ENCODE measurements at regions not wholly inside any gene's neighbourhood (a gene's known extent, or its start where the extent isn't known, plus 50 kb on each side); places are given as distances from the start of the nearest gene placed in this dataset.

GRCh38 chr6:90420500-90420899, 123.9 kb upstream of the BACH2 start:
- H4K20me1 ChIP-seq (ENCODE audit: insufficient read depth, low read length, poor library complexity, severe bottlenecking), result no peaks in the 10 kb centered on the region
- peaks cover 3% of the 10 kb centered on the region; the same call in 1 of the 2 replicates for H3F3A ChIP-seq (ENCODE audit: low read depth)
- H3K9me3 ChIP-seq (ENCODE audit: insufficient read depth, low read depth, low read length), result no peaks in the 10 kb centered on the region
- peaks cover 58% of the 10 kb centered on the region for H3K4me1 ChIP-seq (ENCODE audit: insufficient read depth, low read length, poor library complexity, severe bottlenecking)
- H3K9ac ChIP-seq (ENCODE audit: low read depth, low read length, poor library complexity, severe bottlenecking), result no peak overlapping the region
- no peak overlapping the region for H3K4me3 ChIP-seq (ENCODE audit: low read length, poor library complexity, severe bottlenecking)
- H3K27me3 ChIP-seq (ENCODE audit: insufficient read depth, low read length, poor library complexity, severe bottlenecking), result no peaks in the 10 kb centered on the region
- no peaks in the 10 kb centered on the region for H3K79me2 ChIP-seq (ENCODE audit: insufficient read depth, low read length)
- H3K9me2 ChIP-seq (replicated peaks; ENCODE audit: low read depth, low read length), result no peaks in the 10 kb centered on the region
- no peaks in the 10 kb centered on the region for H3K36me3 ChIP-seq (ENCODE audit: insufficient read depth, low read length)
- H3K4me2 ChIP-seq (ENCODE audit: low read depth, low read length, poor library complexity, severe bottlenecking), result no peak overlapping the region
- no peak overlapping the region for H2AFZ ChIP-seq (ENCODE audit: low read length)
- TF ChIP-seq, protein P1, sequence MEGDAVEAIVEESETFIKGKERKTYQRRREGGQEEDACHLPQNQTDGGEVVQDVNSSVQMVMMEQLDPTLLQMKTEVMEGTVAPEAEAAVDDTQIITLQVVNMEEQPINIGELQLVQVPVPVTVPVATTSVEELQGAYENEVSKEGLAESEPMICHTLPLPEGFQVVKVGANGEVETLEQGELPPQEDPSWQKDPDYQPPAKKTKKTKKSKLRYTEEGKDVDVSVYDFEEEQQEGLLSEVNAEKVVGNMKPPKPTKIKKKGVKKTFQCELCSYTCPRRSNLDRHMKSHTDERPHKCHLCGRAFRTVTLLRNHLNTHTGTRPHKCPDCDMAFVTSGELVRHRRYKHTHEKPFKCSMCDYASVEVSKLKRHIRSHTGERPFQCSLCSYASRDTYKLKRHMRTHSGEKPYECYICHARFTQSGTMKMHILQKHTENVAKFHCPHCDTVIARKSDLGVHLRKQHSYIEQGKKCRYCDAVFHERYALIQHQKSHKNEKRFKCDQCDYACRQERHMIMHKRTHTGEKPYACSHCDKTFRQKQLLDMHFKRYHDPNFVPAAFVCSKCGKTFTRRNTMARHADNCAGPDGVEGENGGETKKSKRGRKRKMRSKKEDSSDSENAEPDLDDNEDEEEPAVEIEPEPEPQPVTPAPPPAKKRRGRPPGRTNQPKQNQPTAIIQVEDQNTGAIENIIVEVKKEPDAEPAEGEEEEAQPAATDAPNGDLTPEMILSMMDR (conservative IDR thresholded peaks at IDR 0.05; ENCODE audit: low read length), result no peak
- no peak for TF ChIP-seq EZH2phosphoT487 (IDR thresholded peaks at IDR 0.05; ENCODE audit: borderline replicate concordance)

DNA sequence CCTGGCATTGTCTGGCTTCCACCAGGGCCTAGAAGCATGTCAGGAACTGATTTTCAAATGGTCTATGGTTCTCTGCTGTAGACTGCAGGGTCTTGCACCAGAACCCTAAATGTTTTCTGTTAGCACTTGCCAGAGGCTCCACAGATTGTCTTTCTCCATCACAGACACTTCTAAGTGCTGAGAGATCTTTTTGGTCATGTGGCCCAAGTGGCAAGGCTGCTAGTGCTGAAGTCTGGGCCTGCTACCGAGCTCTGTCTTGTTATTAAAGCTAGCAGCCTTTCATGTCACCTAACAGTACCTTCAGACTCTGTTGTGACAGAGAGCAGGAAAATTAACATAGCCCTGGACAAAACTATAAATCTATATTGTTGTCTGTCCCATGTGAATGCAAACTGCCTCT, 120.7 kb upstream of the BACH2 start:
- no peak overlapping the region for H3K4me2 ChIP-seq (ENCODE audit: low read depth, low read length, poor library complexity, severe bottlenecking)
- H3F3A ChIP-seq (ENCODE audit: low read depth), result peaks cover 9% of the 10 kb centered on the region
- no peaks in the 10 kb centered on the region for H3K9me3 ChIP-seq (ENCODE audit: insufficient read depth, low read depth, low read length)
- no peaks in the 10 kb centered on the region for H3K27me3 ChIP-seq (ENCODE audit: insufficient read depth, low read length, poor library complexity, severe bottlenecking)
- no peaks in the 10 kb centered on the region for H3K79me2 ChIP-seq (ENCODE audit: insufficient read depth, low read length)
- no peaks in the 10 kb centered on the region for H3K36me3 ChIP-seq (ENCODE audit: insufficient read depth, low read length)
- H4K20me1 ChIP-seq (ENCODE audit: insufficient read depth, low read length, poor library complexity, severe bottlenecking), result no peaks in the 10 kb centered on the region
- H3K9ac ChIP-seq (ENCODE audit: low read depth, low read length, poor library complexity, severe bottlenecking), result no peak overlapping the region
- no peak overlapping the region for H3K4me3 ChIP-seq (ENCODE audit: low read length, poor library complexity, severe bottlenecking)
- H2AFZ ChIP-seq (ENCODE audit: low read length), result no peak overlapping the region
- no peaks in the 10 kb centered on the region for H3K9me2 ChIP-seq (replicated peaks; ENCODE audit: low read depth, low read length)
- H3K4me1 ChIP-seq (ENCODE audit: insufficient read depth, low read length, poor library complexity, severe bottlenecking), result peaks cover 64% of the 10 kb centered on the region
- TF ChIP-seq, protein P1 (conservative IDR thresholded peaks at IDR 0.05; ENCODE audit: low read length), result no peak
- no peak for TF ChIP-seq EZH2phosphoT487 (IDR thresholded peaks at IDR 0.05; ENCODE audit: borderline replicate concordance)

GRCh38 chr6:90416322-90416721, 119.7 kb upstream of the BACH2 start:
- H3K9me3 ChIP-seq (ENCODE audit: insufficient read depth, low read depth, low read length), result no peaks in the 10 kb centered on the region
- no peak overlapping the region for H3K4me3 ChIP-seq (ENCODE audit: low read length, poor library complexity, severe bottlenecking)
- no peak overlapping the region for H3K9ac ChIP-seq (ENCODE audit: low read depth, low read length, poor library complexity, severe bottlenecking)
- H3K27me3 ChIP-seq (ENCODE audit: insufficient read depth, low read length, poor library complexity, severe bottlenecking), result no peaks in the 10 kb centered on the region
- no peaks in the 10 kb centered on the region for H4K20me1 ChIP-seq (ENCODE audit: insufficient read depth, low read length, poor library complexity, severe bottlenecking)
- peaks cover 59% of the 10 kb centered on the region for H3K4me1 ChIP-seq (ENCODE audit: insufficient read depth, low read length, poor library complexity, severe bottlenecking)
- no peaks in the 10 kb centered on the region for H3K79me2 ChIP-seq (ENCODE audit: insufficient read depth, low read length)
- no peak for TF ChIP-seq EZH2phosphoT487 (IDR thresholded peaks at IDR 0.05; ENCODE audit: borderline replicate concordance)
- TF ChIP-seq, protein P1 (conservative IDR thresholded peaks at IDR 0.05; ENCODE audit: low read length), result no peak
- H3K9me2 ChIP-seq (replicated peaks; ENCODE audit: low read depth, low read length), result no peaks in the 10 kb centered on the region
- peaks cover 7% of the 10 kb centered on the region for H3F3A ChIP-seq (ENCODE audit: low read depth)
- H3K4me2 ChIP-seq (ENCODE audit: low read depth, low read length, poor library complexity, severe bottlenecking), result no peak overlapping the region
- no peak overlapping the region for H2AFZ ChIP-seq (ENCODE audit: low read length)
- H3K36me3 ChIP-seq (ENCODE audit: insufficient read depth, low read length), result no peaks in the 10 kb centered on the region
